Astrocyte of the spinal cord (primary cell): ENCODE measurements at regions not wholly inside any gene's neighbourhood (a gene's known extent, or its start where the extent isn't known, plus 50 kb on each side); places are given as distances from the start of the nearest gene placed in this dataset.
"Not testable (repeated sequence)": the region's sequence is repeated elsewhere in the genome, so short reads cannot be mapped to it uniquely, and the experiment has no call there.

ENCODE experiments used
- DNase-seq: peaks from one replicate; pipeline ENCODE4 v3.0.0; 2011; ENCODE audit warnings: low read depth, low spot score
- H3K4me3 ChIP-seq: 2 replicates; pipeline ENCODE4 v1.5.1; 2011; ENCODE audit warnings: low read depth, mild to moderate bottlenecking, low read length, moderate library complexity
- in situ Hi-C: cut with HindIII; loops from 2 replicates; pipeline ENCODE4 v1.10.0; 2017; ENCODE audit warnings: low sequenced_read_pairs
- TF ChIP-seq, protein P1 (sequence below): IDR thresholded peaks from 2 replicates; pipeline ENCODE4 v1.5.1; 2012; ENCODE audit warnings: low read depth, mild to moderate bottlenecking, low read length, inconsistent platforms

DNA sequence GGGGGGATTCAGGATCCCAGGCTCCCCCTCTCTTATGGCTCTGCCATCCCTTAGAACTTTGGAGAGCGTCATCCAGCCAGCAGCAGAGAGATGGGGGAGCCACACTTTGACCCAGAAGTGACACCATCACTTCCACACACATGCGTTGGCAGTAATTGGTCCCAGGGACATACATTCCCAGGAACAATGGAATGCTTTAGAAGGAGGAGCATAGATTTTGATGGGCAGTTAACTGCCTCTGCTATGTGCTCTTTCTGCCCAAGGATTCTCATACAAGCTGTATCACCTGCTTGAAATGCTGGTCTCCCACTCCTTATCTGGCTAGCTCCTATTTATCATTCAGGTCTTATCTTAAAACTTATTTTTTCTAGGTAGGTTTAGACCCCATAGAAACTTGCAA, 109.0 kb upstream of the RPH3A start:
- TF ChIP-seq, protein P1, sequence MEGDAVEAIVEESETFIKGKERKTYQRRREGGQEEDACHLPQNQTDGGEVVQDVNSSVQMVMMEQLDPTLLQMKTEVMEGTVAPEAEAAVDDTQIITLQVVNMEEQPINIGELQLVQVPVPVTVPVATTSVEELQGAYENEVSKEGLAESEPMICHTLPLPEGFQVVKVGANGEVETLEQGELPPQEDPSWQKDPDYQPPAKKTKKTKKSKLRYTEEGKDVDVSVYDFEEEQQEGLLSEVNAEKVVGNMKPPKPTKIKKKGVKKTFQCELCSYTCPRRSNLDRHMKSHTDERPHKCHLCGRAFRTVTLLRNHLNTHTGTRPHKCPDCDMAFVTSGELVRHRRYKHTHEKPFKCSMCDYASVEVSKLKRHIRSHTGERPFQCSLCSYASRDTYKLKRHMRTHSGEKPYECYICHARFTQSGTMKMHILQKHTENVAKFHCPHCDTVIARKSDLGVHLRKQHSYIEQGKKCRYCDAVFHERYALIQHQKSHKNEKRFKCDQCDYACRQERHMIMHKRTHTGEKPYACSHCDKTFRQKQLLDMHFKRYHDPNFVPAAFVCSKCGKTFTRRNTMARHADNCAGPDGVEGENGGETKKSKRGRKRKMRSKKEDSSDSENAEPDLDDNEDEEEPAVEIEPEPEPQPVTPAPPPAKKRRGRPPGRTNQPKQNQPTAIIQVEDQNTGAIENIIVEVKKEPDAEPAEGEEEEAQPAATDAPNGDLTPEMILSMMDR: no peak
- in situ Hi-C loops: no loop called here
- DNase-seq: no peak
- H3K4me3 ChIP-seq: no peak overlapping the region

- TF ChIP-seq, protein P1: no peak
- no peak for DNase-seq
- in situ Hi-C loops: no loop called here
- no peak overlapping the region for H3K4me3 ChIP-seq
Observed at GRCh38 chr12:112684742-112685141, 106.8 kb upstream of the RPH3A start.

GRCh38 chr12:112685321-112685720, 106.2 kb upstream of the RPH3A start:
- H3K4me3 ChIP-seq: no peak overlapping the region
- TF ChIP-seq, protein P1: no peak
- no peak for DNase-seq
- in situ Hi-C loops: no loop called here

GRCh38 chr12:112686373-112686772, 105.2 kb upstream of the RPH3A start:
- no peak for DNase-seq
- TF ChIP-seq, protein P1: no peak
- in situ Hi-C loops: no loop called here
- H3K4me3 ChIP-seq: no peak overlapping the region

- TF ChIP-seq, protein P1: no peak
- in situ Hi-C loops: no loop called here
- no peak overlapping the region for H3K4me3 ChIP-seq
- DNase-seq: no peak
Observed at GRCh38 chr12:112694065-112694464, 97.5 kb upstream of the RPH3A start.

DNA sequence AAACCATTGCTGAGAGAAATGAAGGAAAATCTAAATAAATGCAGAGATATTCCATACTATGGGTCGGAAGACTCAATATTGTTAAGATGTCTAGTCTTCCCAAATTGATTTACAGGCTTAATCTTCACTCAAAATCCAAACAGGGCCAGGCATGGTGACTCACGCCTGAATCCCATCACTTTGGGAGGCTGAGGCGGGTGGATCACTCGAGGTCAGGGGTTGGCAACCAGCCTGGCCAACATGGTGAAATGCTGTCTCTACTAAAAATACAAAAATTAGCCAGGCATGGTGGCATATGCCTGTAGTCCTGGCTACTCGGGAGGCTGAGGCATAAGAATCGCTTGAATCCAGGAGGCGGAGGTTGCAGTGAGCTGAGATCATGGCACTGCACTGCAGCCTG, 94.1 kb upstream of the RPH3A start:
- in situ Hi-C loops, DNase-seq, H3K4me3 ChIP-seq: not testable (repeated sequence)

DNA sequence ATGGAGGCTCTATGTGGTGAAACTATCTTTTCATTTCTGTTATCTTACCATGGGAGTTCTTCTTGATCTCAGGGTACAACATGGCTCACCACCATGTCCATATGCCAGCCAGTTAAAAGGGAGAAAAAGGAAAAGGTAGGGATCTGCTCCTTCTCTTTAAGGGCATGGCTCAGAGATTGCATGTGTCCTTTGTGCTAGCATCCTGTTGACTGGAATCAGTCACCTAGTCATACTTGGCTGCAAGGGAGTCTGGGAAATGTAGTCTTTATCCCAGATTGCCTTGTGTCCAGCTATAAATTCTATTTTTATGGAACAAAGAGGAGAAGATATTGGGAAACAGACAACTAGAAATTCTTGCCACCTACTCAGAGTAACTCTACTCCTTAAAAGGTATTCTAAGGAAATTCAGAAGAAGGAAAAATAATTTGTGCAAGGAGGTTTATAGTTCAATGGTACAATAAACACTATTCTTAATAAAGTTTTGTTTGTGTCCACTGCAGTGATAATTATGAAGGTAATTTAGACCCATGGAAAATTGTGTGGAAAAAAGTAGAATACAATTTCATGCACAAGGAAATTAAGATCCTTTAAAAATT, 86.4 kb upstream of the RPH3A start:
- in situ Hi-C loops: no loop called here
- H3K4me3 ChIP-seq: no peak overlapping the region
- DNase-seq: no peak
- TF ChIP-seq, protein P1: no peak
